HEK293 (cell line): ENCODE measurements at regions not wholly inside any gene's neighbourhood (a gene's known extent, or its start where the extent isn't known, plus 50 kb on each side); places are given as distances from the start of the nearest gene placed in this dataset.

Experiments
- CTCF ChIP-seq: fragments of 450-650 bp; formaldehyde crosslinking; IDR thresholded peaks from 2 replicates; pipeline ENCODE4 v1.5.1; 2016; ENCODE audit warnings: missing biosample characterization, missing genetic modification characterization
- KLF8 ChIP-seq: fragments of 450-650 bp; formaldehyde crosslinking; IDR thresholded peaks from 2 replicates; pipeline ENCODE4 v1.5.1; 2016; ENCODE audit warnings: missing biosample characterization, missing genetic modification characterization
- PBX3 ChIP-seq: sonication (generic); formaldehyde crosslinking; IDR thresholded peaks from 2 replicates; pipeline ENCODE4 v1.8.1; 2022; ENCODE audit warnings: mild to moderate bottlenecking, moderate library complexity, missing genetic modification reagents
- YY1 ChIP-seq: fragments of 450-650 bp; formaldehyde crosslinking; IDR thresholded peaks from 2 replicates; pipeline ENCODE4 v1.5.1; 2018; ENCODE audit warnings: missing biosample characterization, missing genetic modification characterization
- ZBTB44 ChIP-seq: fragments of 450-650 bp; IDR thresholded peaks from 2 replicates; pipeline ENCODE4 v1.5.1; 2018; ENCODE audit warnings: missing biosample characterization, mild to moderate bottlenecking, missing genetic modification characterization
- ZNF10 ChIP-seq: fragments of 450-650 bp; formaldehyde crosslinking; IDR thresholded peaks from 2 replicates; pipeline ENCODE4 v1.5.1; 2017; ENCODE audit warnings: missing biosample characterization, missing genetic modification characterization
- ZNF121 ChIP-seq: fragments of 450-650 bp; formaldehyde crosslinking; IDR thresholded peaks from 2 replicates; pipeline ENCODE4 v1.5.1; 2016; ENCODE audit warnings: missing biosample characterization, missing genetic modification characterization
- ZNF423 ChIP-seq: fragments of 450-650 bp; formaldehyde crosslinking; IDR thresholded peaks from 2 replicates; pipeline ENCODE4 v1.5.1; 2016; ENCODE audit warnings: missing biosample characterization, missing genetic modification characterization
- ZNF449 ChIP-seq: fragments of 450-650 bp; formaldehyde crosslinking; IDR thresholded peaks from 2 replicates; pipeline ENCODE4 v1.5.1; 2017; ENCODE audit warnings: missing biosample characterization, mild to moderate bottlenecking, missing genetic modification characterization, moderate library complexity
- ZNF707 ChIP-seq: fragments of 450-650 bp; formaldehyde crosslinking; IDR thresholded peaks from 2 replicates; pipeline ENCODE4 v1.5.1; 2016; ENCODE audit warnings: missing biosample characterization, missing genetic modification characterization
- ZNF785 ChIP-seq: fragments of 450-650 bp; formaldehyde crosslinking; IDR thresholded peaks from 2 replicates; pipeline ENCODE4 v1.5.1; 2016; ENCODE audit warnings: missing biosample characterization, missing genetic modification characterization

GRCh38 chr18:78719821-78720220, 259.8 kb upstream of the SALL3 start:
- TF ChIP-seq YY1 (tag by site-specific recombination) = no peak
- no peak for TF ChIP-seq ZNF121 (tag by site-specific recombination)
- TF ChIP-seq ZNF423 (tag by site-specific recombination) = no peak
- TF ChIP-seq CTCF = no peak
- TF ChIP-seq ZNF785 (tag by site-specific recombination) = no peak
- TF ChIP-seq ZNF449 = no peak
- TF ChIP-seq KLF8 = no peak
- TF ChIP-seq ZNF707 (tag by site-specific recombination) = no peak
- no peak for TF ChIP-seq ZNF10 (tag by site-specific recombination)
- no peak for TF ChIP-seq PBX3 (CRISPR knock-in tag)
- no peak for TF ChIP-seq ZBTB44 (tag by site-specific recombination)
